IMR-90 (cell line): ENCODE measurements at regions not wholly inside any gene's neighbourhood (a gene's known extent, or its start where the extent isn't known, plus 50 kb on each side); places are given as distances from the start of the nearest gene placed in this dataset.

Source experiments
- CEBPB ChIP-seq: IDR thresholded peaks from 2 replicates; pipeline ENCODE4 v1.6.1; 2012; ENCODE audit warnings: low read depth, low read length, improper control_type of control experiment
- CTCF ChIP-seq: conservative IDR thresholded peaks from 2 replicates; pipeline ENCODE4 v1.5.1; 2012; ENCODE audit warnings: mild to moderate bottlenecking, low read depth, low read length, improper control_type of control experiment
- ELK1 ChIP-seq: fragments of 150-350 bp; IDR thresholded peaks from 2 replicates; pipeline ENCODE4 v1.6.1; 2016; ENCODE audit warnings: low read depth, mild to moderate bottlenecking, low read length, moderate library complexity, borderline replicate concordance
- MAFK ChIP-seq: IDR thresholded peaks from 2 replicates; pipeline ENCODE4 v1.6.1; 2012; ENCODE audit warnings: low read depth, low read length, improper control_type of control experiment
- MAZ ChIP-seq: IDR thresholded peaks from 2 replicates; pipeline ENCODE4 v1.6.1; 2012; ENCODE audit warnings: low read depth, mild to moderate bottlenecking, low read length, improper control_type of control experiment, moderate library complexity, borderline replicate concordance
- MXI1 ChIP-seq: IDR thresholded peaks from 2 replicates; pipeline ENCODE4 v1.6.1; 2012; ENCODE audit warnings: low read depth, mild to moderate bottlenecking, low read length, moderate library complexity, borderline replicate concordance
- NFE2L2 ChIP-seq: fragments of 150-350 bp; IDR thresholded peaks from 2 replicates; pipeline ENCODE4 v1.6.1; 2016; ENCODE audit warnings: low read depth, mild to moderate bottlenecking, low read length
- POLR2A ChIP-seq: IDR thresholded peaks from 2 replicates; pipeline ENCODE4 v1.6.1; 2012; ENCODE audit warnings: mild to moderate bottlenecking, low read depth, low read length
- RAD21 ChIP-seq: IDR thresholded peaks from 2 replicates; pipeline ENCODE4 v1.6.1; 2012; ENCODE audit warnings: low read length, improper control_type of control experiment
- RCOR1 ChIP-seq: IDR thresholded peaks from 2 replicates; pipeline ENCODE4 v1.6.1; 2012; ENCODE audit warnings: mild to moderate bottlenecking, low read length, improper control_type of control experiment; ENCODE audit not compliant: insufficient replicate concordance
- RFX5 ChIP-seq: IDR thresholded peaks from 2 replicates; pipeline ENCODE4 v1.8.0; 2012; ENCODE audit warnings: low read depth, mild to moderate bottlenecking, low read length, moderate library complexity
- SMC3 ChIP-seq: fragments of 150-350 bp; IDR thresholded peaks from 2 replicates; pipeline ENCODE4 v1.6.1; 2016; ENCODE audit warnings: low read depth, mild to moderate bottlenecking, antibody characterized with exemption, low read length, moderate library complexity

GRCh38 chr7:33760146-33760545 is 145.2 kb upstream of the BMPER start:
- TF ChIP-seq CTCF (no peak), MXI1 (no peak), MAFK (no peak), POLR2A (no peak), CEBPB (no peak), RAD21 (no peak), SMC3 (no peak), ELK1 (no peak), MAZ (no peak), RFX5 (no peak), NFE2L2 (no peak), RCOR1 (no peak)
